CD4-positive, alpha-beta T cell (primary cell): ENCODE measurements at regions not wholly inside any gene's neighbourhood (a gene's known extent, or its start where the extent isn't known, plus 50 kb on each side); places are given as distances from the start of the nearest gene placed in this dataset.

Source experiments
- ATAC-seq: fragments of 200-7000 bp; cut with Tn5 transposase; one replicate; pipeline ENCODE4 v1.10.0; 2022; ENCODE audit warnings: mild to moderate bottlenecking; ENCODE audit not compliant: poor library complexity
- CTCF ChIA-PET: fragments of 350-600 bp; sonication (Branson Sonifier 250); formaldehyde crosslinking; loops from one replicate; lab custom pipeline; 2021; ENCODE audit warnings: antibody characterized with exemption, inconsistent platforms; lab: Charles Lee
- POLR2A ChIA-PET: fragments of 350-600 bp; sonication (Branson Sonifier 250); formaldehyde crosslinking; loops from one replicate; lab custom pipeline; 2021; ENCODE audit warnings: antibody characterized with exemption, inconsistent platforms; lab: Charles Lee
- DNase-seq, 14 experiments: peaks; one replicate each; pipeline ENCODE4 v3.0.0-alpha.2; 2013 to 2020; ENCODE audit warnings: mixed read lengths in 2 of 14
- H3K27ac ChIP-seq, 2 donors: one replicate each; pipeline versions ENCODE4 v1.5.1 to v1.7.0; 2013; ENCODE audit warnings: low read length in 2 of 2, low read depth in 1 of 2, mild to moderate bottlenecking in 1 of 2
- H3K27me3 ChIP-seq, 2 experiments: 1 replicate in 1 of 2; 2 replicates in 1 of 2; pipeline versions ENCODE4 v1.6.1 to v1.7.0; 2013; ENCODE audit warnings: low read length in 2 of 2, control low read depth in 1 of 2, mild to moderate bottlenecking in 1 of 2, moderate library complexity in 1 of 2; ENCODE audit not compliant: insufficient read depth in 2 of 2, control insufficient read depth in 1 of 2
- H3K36me3 ChIP-seq: one replicate; pipeline ENCODE4 v1.6.1; 2013; ENCODE audit warnings: low read length, control low read depth; ENCODE audit not compliant: insufficient read depth
- H3K4me1 ChIP-seq: one replicate; pipeline ENCODE4 v1.6.1; 2013; ENCODE audit warnings: low read length, control low read depth; ENCODE audit not compliant: insufficient read depth
- H3K4me3 ChIP-seq: one replicate; pipeline ENCODE4 v1.5.1; 2013; ENCODE audit warnings: mild to moderate bottlenecking, low read length, moderate library complexity
- H3K9me3 ChIP-seq, 2 experiments: 1 replicate in 1 of 2; 2 replicates in 1 of 2; pipeline versions ENCODE4 v1.6.1 to v1.7.0; 2013; ENCODE audit warnings: low read length in 2 of 2, mild to moderate bottlenecking in 2 of 2, control low read depth in 1 of 2, moderate library complexity in 1 of 2; ENCODE audit not compliant: control insufficient read depth in 1 of 2, insufficient read depth in 1 of 2
- H3K27ac Mint-ChIP-seq: one replicate; pipeline ENCODE4 v1.8.0; 2020; ENCODE audit warnings: mixed read lengths
- H3K27me3 Mint-ChIP-seq: one replicate; pipeline ENCODE4 v1.8.0; 2021; ENCODE audit warnings: mixed read lengths
- H3K36me3 Mint-ChIP-seq: one replicate; pipeline ENCODE4 v1.8.0; 2021; ENCODE audit warnings: low read depth, mixed read lengths
- H3K4me1 Mint-ChIP-seq: one replicate; pipeline ENCODE4 v1.8.0; 2021; ENCODE audit warnings: low read depth, mixed read lengths
- H3K4me3 Mint-ChIP-seq: one replicate; pipeline ENCODE4 v1.8.0; 2020; ENCODE audit warnings: mild to moderate bottlenecking, mixed read lengths
- H3K9me3 Mint-ChIP-seq: one replicate; pipeline ENCODE4 v1.8.0; 2020; ENCODE audit warnings: mixed read lengths
- CTCF ChIP-seq: fragments of 200-600 bp; IDR thresholded peaks from one replicate; pipeline ENCODE4 v1.8.0; 2022; ENCODE audit warnings: antibody characterized with exemption, mild to moderate bottlenecking
- intact Hi-C, 2 experiments: fragments of 100-400 bp; cut with DNase I in 1 of 2; cut with micrococcal nuclease in 1 of 2; formaldehyde crosslinking; loops; one replicate each; pipeline versions ENCODE4 v1.15.1 to v1.9.0; 2023 to 2025; cut with DNase I, micrococcal nuclease

- Mint-ChIP-seq H3K36me3 (no peaks in the 10 kb centered on the region), H3K27ac (no peak overlapping the region), H3K4me3 (no peak overlapping the region), H3K27me3 (peaks cover 39% of the 10 kb centered on the region), H3K9me3 (no peaks in the 10 kb centered on the region), H3K4me1 (no peaks in the 10 kb centered on the region)
- no peak for DNase-seq
- POLR2A ChIA-PET = no interaction called here
- CTCF ChIA-PET = interaction anchor here (1.3 kb wide), 1 partner anchor 920 kb away, joined by 4 read pairs; no protein-coding TSS in a partner anchor
- Histone ChIP-seq H3K9me3 (no peaks in the 10 kb centered on the region), H3K36me3 (no peaks in the 10 kb centered on the region), H3K27ac (no peak overlapping the region), H3K4me1 (no peaks in the 10 kb centered on the region), H3K27me3 (peaks cover 0 to 32% of the 10 kb centered on the region in 2 experiments), H3K4me3 (no peak overlapping the region)
- intact Hi-C loops = no loop called here
- TF ChIP-seq CTCF = no peak
- ATAC-seq = no peak
Measured at GRCh38 chr5:87770601-87771121, 357.9 kb upstream of the CCNH start.

- no peak for TF ChIP-seq CTCF
- intact Hi-C loops = no loop called here
- no peaks in the 10 kb centered on the region for H3K4me1 Mint-ChIP-seq
- H3K9me3 Mint-ChIP-seq = no peaks in the 10 kb centered on the region
- H3K36me3 Mint-ChIP-seq = no peaks in the 10 kb centered on the region
- peaks cover 39% of the 10 kb centered on the region for H3K27me3 Mint-ChIP-seq
- H3K4me3 ChIP-seq = no peak overlapping the region
- ATAC-seq = no peak
- DNase-seq = no peak
- no peaks in the 10 kb centered on the region for H3K9me3 ChIP-seq
- H3K4me1 ChIP-seq = no peaks in the 10 kb centered on the region
- no peak overlapping the region for H3K27ac ChIP-seq
- ChIA-PET CTCF (interaction anchor here (1.3 kb wide), 1 partner anchor 921 kb away, joined by 4 read pairs; no protein-coding TSS in a partner anchor), POLR2A (no interaction called here)
- H3K4me3 Mint-ChIP-seq = no peak overlapping the region
- peaks cover 0 to 32% of the 10 kb centered on the region in 2 experiments for H3K27me3 ChIP-seq
- no peaks in the 10 kb centered on the region for H3K36me3 ChIP-seq
- no peak overlapping the region for H3K27ac Mint-ChIP-seq
Measured at GRCh38 chr5:87770016-87770570, 357.4 kb upstream of the CCNH start.

GRCh38 chr5:87769157-87769556 is 356.4 kb upstream of the CCNH start:
- intact Hi-C loops = no loop called here
- ChIA-PET CTCF (no interaction called here), POLR2A (no interaction called here)
- peaks cover 37% of the 10 kb centered on the region for H3K27me3 Mint-ChIP-seq
- H3K27ac Mint-ChIP-seq = no peak overlapping the region
- Histone ChIP-seq H3K4me1 (no peaks in the 10 kb centered on the region), H3K27ac (no peak overlapping the region), H3K27me3 (peaks cover 0 to 32% of the 10 kb centered on the region in 2 experiments), H3K9me3 (no peaks in the 10 kb centered on the region), H3K4me3 (no peak overlapping the region), H3K36me3 (no peaks in the 10 kb centered on the region)
- no peak overlapping the region for H3K4me3 Mint-ChIP-seq
- DNase-seq (no peak), ATAC-seq (no peak)
- H3K4me1 Mint-ChIP-seq = no peaks in the 10 kb centered on the region
- no peaks in the 10 kb centered on the region for H3K9me3 Mint-ChIP-seq
- no peaks in the 10 kb centered on the region for H3K36me3 Mint-ChIP-seq
- TF ChIP-seq CTCF = no peak
